Keratinocyte (primary cell): ENCODE measurements at regions not wholly inside any gene's neighbourhood (a gene's known extent, or its start where the extent isn't known, plus 50 kb on each side); places are given as distances from the start of the nearest gene placed in this dataset.
A peak's percentile ranks its signal among the peaks of the same experiment; 100 is the strongest.

Experiments
- DNase-seq: peaks from one replicate; pipeline ENCODE4 v3.0.0-alpha.2; 2011; ENCODE audit warnings: low read depth, missing footprints, low spot score
- FAIRE-seq: peaks from 2 replicates; lab custom pipeline; 2011; peaks lifted over from hg19 to GRCh38; lab: Jason Lieb, UNC
- H2AFZ ChIP-seq: 2 replicates; pipeline ENCODE4 v1.6.0; 2012; ENCODE audit warnings: low read length, control low read depth, inconsistent platforms; ENCODE audit not compliant: control insufficient read depth
- H3K27ac ChIP-seq: 2 replicates; pipeline ENCODE4 v1.5.1; 2011; ENCODE audit warnings: low read length; ENCODE audit not compliant: control insufficient read depth, insufficient read depth
- H3K27me3 ChIP-seq: 3 replicates; pipeline ENCODE4 v1.6.0; 2011; ENCODE audit warnings: low read length; ENCODE audit not compliant: control insufficient read depth, insufficient read depth; ENCODE audit errors: extremely low read depth
- H3K36me3 ChIP-seq, 2 experiments: 2 replicates in 1 of 2; 3 replicates in 1 of 2; pipeline ENCODE4 v1.5.1; 2011; ENCODE audit warnings: low read length in 2 of 2, mild to moderate bottlenecking in 1 of 2; ENCODE audit not compliant: control insufficient read depth in 2 of 2, insufficient read depth in 2 of 2; ENCODE audit errors: extremely low read depth in 1 of 2
- H3K4me1 ChIP-seq: 3 replicates; pipeline ENCODE4 v1.5.1; 2011; ENCODE audit warnings: low read length; ENCODE audit not compliant: control insufficient read depth, insufficient read depth; ENCODE audit errors: extremely low read depth
- H3K4me2 ChIP-seq: 3 replicates; pipeline ENCODE4 v1.6.0; 2011; ENCODE audit warnings: low read depth, low read length; ENCODE audit not compliant: control insufficient read depth, insufficient read depth; ENCODE audit errors: extremely low read depth
- H3K4me3 ChIP-seq, 3 experiments: fragments of 200-600 bp in 1 of 3; sonication (generic) in 1 of 3; 2 replicates in 2 of 3; 3 replicates in 1 of 3; pipeline ENCODE4 v1.5.1; 2011 to 2016; ENCODE audit warnings: low read length in 3 of 3, mild to moderate bottlenecking in 3 of 3, control low read depth in 2 of 3, inconsistent platforms in 1 of 3, low read depth in 1 of 3, mixed read lengths in 1 of 3, mixed run types in 1 of 3, moderate library complexity in 1 of 3; ENCODE audit not compliant: control insufficient read depth in 2 of 3, insufficient read depth in 2 of 3; ENCODE audit errors: extremely low read depth in 1 of 3
- H3K79me2 ChIP-seq: 2 replicates; pipeline ENCODE4 v1.6.0; 2012; ENCODE audit warnings: low read length; ENCODE audit not compliant: control insufficient read depth, insufficient read depth
- H3K9ac ChIP-seq: 3 replicates; pipeline ENCODE4 v1.6.0; 2011; ENCODE audit warnings: low read length; ENCODE audit not compliant: control insufficient read depth, insufficient read depth; ENCODE audit errors: extremely low read depth
- H3K9me1 ChIP-seq: 3 replicates; pipeline ENCODE4 v1.6.0; 2011; ENCODE audit warnings: low read length; ENCODE audit not compliant: control insufficient read depth, insufficient read depth; ENCODE audit errors: extremely low read depth
- H3K9me3 ChIP-seq: 2 replicates; pipeline ENCODE4 v1.5.1; 2012; ENCODE audit warnings: low read depth, low read length; ENCODE audit not compliant: control insufficient read depth
- H4K20me1 ChIP-seq: 3 replicates; pipeline ENCODE4 v1.6.0; 2011; ENCODE audit warnings: low read length; ENCODE audit not compliant: control insufficient read depth, insufficient read depth; ENCODE audit errors: extremely low read depth
- CTCF ChIP-seq, 3 experiments: IDR thresholded peaks in 1 of 3; conservative IDR thresholded peaks in 1 of 3; optimal IDR thresholded peaks in 1 of 3; 2 replicates in 2 of 3; 3 replicates in 1 of 3; pipeline versions ENCODE3 to v1.5.1; 2011; ENCODE audit warnings: low read length in 3 of 3, mild to moderate bottlenecking in 3 of 3, moderate library complexity in 2 of 3, control low read depth in 1 of 3, inconsistent platforms in 1 of 3; ENCODE audit not compliant: insufficient read depth in 2 of 3; ENCODE audit errors: extremely low read depth in 1 of 3
- EZH2 ChIP-seq: IDR thresholded peaks from one replicate; pipeline ENCODE4 v1.6.1; 2012; ENCODE audit warnings: inconsistent platforms, mild to moderate bottlenecking, low read length, moderate library complexity
- dilution Hi-C: fragments of 300-500 bp; cut with MboI; formaldehyde crosslinking; loops from one replicate; pipeline ENCODE4 v1.7.0; 2020; ENCODE audit warnings: low sequenced_read_pairs; ENCODE audit not compliant: extremely low pct_ligation_motif_present

GRCh38 chr10:14405076-14406065 lies 74.6 kb upstream of the FRMD4A start:
- Histone ChIP-seq H3K4me1 (peaks cover 14% of the 10 kb centered on the region), H4K20me1 (no peaks in the 10 kb centered on the region), H3K4me2 (peak overlapping the region; percentile 49), H3K79me2 (no peaks in the 10 kb centered on the region), H3K9me1 (no peaks in the 10 kb centered on the region), H2AFZ (peak overlapping the region; percentile 50), H3K9me3 (no peaks in the 10 kb centered on the region), H3K36me3 (no peaks in the 10 kb centered on the region), H3K27ac (no peak overlapping the region), H3K9ac (no peak overlapping the region), H3K4me3 (peak overlapping the region in 1 of 3 experiments; percentile 7), H3K27me3 (no peaks in the 10 kb centered on the region)
- DNase-seq (no peak), FAIRE-seq (peak; percentile 82)
- TF ChIP-seq EZH2 (no peak), CTCF (optimal IDR thresholded peaks at IDR 0.05 in 1 of 3, IDR thresholded peaks at IDR 0.05 in 1 of 3, conservative IDR thresholded peaks at IDR 0.05 in 1 of 3; ENCODE audit: extremely low read depth in 1 of 3, insufficient read depth in 2 of 3, low read length in 3 of 3) (no peak)
- dilution Hi-C loops: no loop called here

GRCh38 chr10:14403881-14404623 lies 73.3 kb upstream of the FRMD4A start:
- DNase-seq (no peak), FAIRE-seq (peak; percentile 9)
- Histone ChIP-seq H3K79me2 (no peaks in the 10 kb centered on the region), H3K9me3 (no peaks in the 10 kb centered on the region), H3K4me3 (no peak overlapping the region), H4K20me1 (no peaks in the 10 kb centered on the region), H3K27ac (no peak overlapping the region), H2AFZ (no peak overlapping the region), H3K4me2 (no peak overlapping the region), H3K4me1 (peaks cover 22% of the 10 kb centered on the region), H3K9ac (no peak overlapping the region), H3K9me1 (no peaks in the 10 kb centered on the region), H3K27me3 (no peaks in the 10 kb centered on the region), H3K36me3 (no peaks in the 10 kb centered on the region)
- dilution Hi-C loops: no loop called here
- no peak for TF ChIP-seq EZH2
- TF ChIP-seq CTCF (optimal IDR thresholded peaks at IDR 0.05 in 1 of 3, IDR thresholded peaks at IDR 0.05 in 1 of 3, conservative IDR thresholded peaks at IDR 0.05 in 1 of 3; ENCODE audit: extremely low read depth in 1 of 3, insufficient read depth in 2 of 3, low read length in 3 of 3): no peak
